HepG2 (cell line): ENCODE measurements at regions not wholly inside any gene's neighbourhood (a gene's known extent, or its start where the extent isn't known, plus 50 kb on each side); places are given as distances from the start of the nearest gene placed in this dataset.

Source experiments
- ATAC-seq: fragments of 200-7000 bp; cut with Tn5 transposase; 3 replicates; pipeline ENCODE4 v1.9.1; 2020; ENCODE audit warnings: mild to moderate bottlenecking, moderate library complexity
- BruUV-seq: library from RNA; stranded (reverse); fragments of 400-500 nt; replicated peaks from 2 replicates; lab custom pipeline; 2021; lab: Mats Ljungman, UMichigan
- CTCF ChIA-PET: fragments of 300-600 bp; formaldehyde crosslinking; extraction: SDS; loops from one replicate; lab custom pipeline; 2021; ENCODE audit warnings: low total read pairs, inconsistent platforms, low intra/inter-chr PET ratio; lab: Yijun Ruan, JAX
- POLR2A ChIA-PET: fragments of 350-600 bp; sonication (Branson Sonifier 250); formaldehyde crosslinking; loops from one replicate; lab custom pipeline; 2020; ENCODE audit warnings: antibody characterized with exemption, inconsistent platforms; lab: Yijun Ruan, JAX
- DNase-seq: peaks from one replicate; pipeline ENCODE4 v3.0.0-alpha.2; 2015; ENCODE audit warnings: low spot score
- FAIRE-seq: peaks from 3 replicates; lab custom pipeline; 2011; peaks lifted over from hg19 to GRCh38; lab: Jason Lieb, UNC
- H2AFZ ChIP-seq: one replicate; pipeline ENCODE4 v1.6.1; 2011; ENCODE audit warnings: low read length, inconsistent platforms
- H3K27ac ChIP-seq: fragments of 300-600 bp; 3 replicates; pipeline ENCODE4 v1.8.0; 2011; ENCODE audit warnings: mixed run types, mild to moderate bottlenecking, mixed read lengths, low read length, inconsistent platforms; ENCODE audit not compliant: insufficient read depth; ENCODE audit errors: extremely low read length
- H3K27me3 ChIP-seq, 2 experiments: fragments of 200-600 bp in 1 of 2; 2 replicates in 1 of 2; 3 replicates in 1 of 2; pipeline versions ENCODE4 v1.6.0 to v1.8.0; 2011; ENCODE audit warnings: low read length in 2 of 2, mild to moderate bottlenecking in 2 of 2, moderate library complexity in 2 of 2, inconsistent platforms in 1 of 2; ENCODE audit not compliant: insufficient read depth in 2 of 2, control insufficient read depth in 1 of 2
- H3K36me3 ChIP-seq, 2 experiments: fragments of 200-600 bp in 1 of 2; replicated peaks in 1 of 2; 2 replicates in 1 of 2; 3 replicates in 1 of 2; pipeline versions ENCODE4 v1.5.1 to v1.8.0; 2011; ENCODE audit warnings: low read length in 2 of 2, inconsistent platforms in 1 of 2; ENCODE audit not compliant: insufficient read depth in 2 of 2, control insufficient read depth in 1 of 2
- H3K4me1 ChIP-seq: 2 replicates; pipeline ENCODE4 v1.5.1; 2012; ENCODE audit warnings: low read length, inconsistent platforms; ENCODE audit not compliant: insufficient read depth
- H3K4me2 ChIP-seq: 2 replicates; pipeline ENCODE4 v1.6.0; 2011; ENCODE audit warnings: low read depth, low read length, inconsistent platforms
- H3K4me3 ChIP-seq, 3 experiments: fragments of 200-600 bp in 1 of 3; sonication (generic), shearing (Covaris generic) in 1 of 3; replicated peaks in 1 of 3; 2 replicates each; pipeline ENCODE4 v1.5.1; 2011 to 2016; ENCODE audit warnings: low read length in 3 of 3, inconsistent platforms in 2 of 3, low read depth in 2 of 3, mild to moderate bottlenecking in 2 of 3, control low read depth in 1 of 3, mixed read lengths in 1 of 3; ENCODE audit not compliant: insufficient read depth in 1 of 3
- H3K79me2 ChIP-seq: one replicate; pipeline ENCODE4 v1.6.1; 2011; ENCODE audit warnings: low read length, inconsistent platforms; ENCODE audit not compliant: insufficient read depth
- H3K9ac ChIP-seq: 2 replicates; pipeline ENCODE4 v1.6.0; 2011; ENCODE audit warnings: mild to moderate bottlenecking, low read depth, low read length, inconsistent platforms; ENCODE audit not compliant: insufficient read depth
- H3K9me3 ChIP-seq: 2 replicates; pipeline ENCODE4 v1.5.1; 2012; ENCODE audit warnings: mild to moderate bottlenecking, low read length
- H4K20me1 ChIP-seq: 2 replicates; pipeline ENCODE4 v1.6.0; 2011; ENCODE audit warnings: inconsistent platforms, mild to moderate bottlenecking, low read length, moderate library complexity; ENCODE audit not compliant: insufficient read depth
- NFYC ChIP-seq: IDR thresholded peaks from 2 replicates; pipeline ENCODE4 v1.6.1; 2016; ENCODE audit warnings: missing genetic modification reagents, missing compliant biosample characterization
- NR3C1 ChIP-seq: sonication (generic); formaldehyde crosslinking; IDR thresholded peaks from 2 replicates; pipeline ENCODE4 v1.4.0; 2020; ENCODE audit warnings: missing genetic modification reagents
- STAT5B ChIP-seq: sonication (generic); formaldehyde crosslinking; IDR thresholded peaks from 2 replicates; pipeline ENCODE4 v1.4.0; 2020; ENCODE audit warnings: missing genetic modification reagents
- ZNF205 ChIP-seq: IDR thresholded peaks from 2 replicates; pipeline ENCODE4 v1.6.1; 2018; ENCODE audit warnings: missing biosample characterization, missing genetic modification reagents
- ZNF382 ChIP-seq: sonication (generic); formaldehyde crosslinking; IDR thresholded peaks from 2 replicates; pipeline ENCODE4 v1.5.0; 2020; ENCODE audit warnings: missing genetic modification reagents, mild to moderate bottlenecking, borderline replicate concordance
- ZNF431 ChIP-seq: sonication (generic); formaldehyde crosslinking; IDR thresholded peaks from 2 replicates; pipeline ENCODE4 v1.9.0; 2022; ENCODE audit warnings: missing genetic modification reagents, low read depth, mild to moderate bottlenecking, borderline replicate concordance
- ZNF570 ChIP-seq: sonication (generic); formaldehyde crosslinking; IDR thresholded peaks from 2 replicates; pipeline ENCODE4 v1.4.0; 2020; ENCODE audit warnings: mild to moderate bottlenecking, missing genetic modification reagents, borderline replicate concordance
- ZNF713 ChIP-seq: sonication (generic); formaldehyde crosslinking; IDR thresholded peaks from 2 replicates; pipeline ENCODE4 v1.4.0; 2020; ENCODE audit warnings: mild to moderate bottlenecking, missing genetic modification reagents
- ZNF776 ChIP-seq: sonication (generic); formaldehyde crosslinking; IDR thresholded peaks from 2 replicates; pipeline ENCODE4 v1.4.0; 2020; ENCODE audit warnings: mild to moderate bottlenecking, missing genetic modification reagents
- ZNF816 ChIP-seq: sonication (generic); formaldehyde crosslinking; IDR thresholded peaks from 2 replicates; pipeline ENCODE4 v1.8.0; 2022; ENCODE audit warnings: missing genetic modification reagents, mild to moderate bottlenecking, borderline replicate concordance
- ZNF883 ChIP-seq: sonication (generic); formaldehyde crosslinking; IDR thresholded peaks from 2 replicates; pipeline ENCODE4 v1.5.1; 2020; ENCODE audit warnings: mild to moderate bottlenecking, missing genetic modification reagents; ENCODE audit errors: not compliant biosample characterization
- WGBS: methylation state at CpG from one replicate; pipeline ENCODE4 v1.1.6; 2017; ENCODE audit warnings: low lambda C conversion rate; 5-methylcytosine and 5-hydroxymethylcytosine counted together
- in situ Hi-C: cut with HindIII; loops from 2 replicates; pipeline ENCODE4 v1.10.0; 2017; ENCODE audit warnings: low pct_unique_long_range_greater_than_20kb; ENCODE audit not compliant: extremely low pct_ligation_motif_present
- intact Hi-C: fragments of 100-400 bp; cut with micrococcal nuclease; formaldehyde crosslinking; loops from one replicate; pipeline ENCODE4 v1.10.0; 2022; ENCODE audit not compliant: unreplicated experiment
- TF ChIP-seq, protein P1 (sequence below): fragments of 450-650 bp; IDR thresholded peaks from 2 replicates; pipeline ENCODE4 v1.6.1; 2016

DNA sequence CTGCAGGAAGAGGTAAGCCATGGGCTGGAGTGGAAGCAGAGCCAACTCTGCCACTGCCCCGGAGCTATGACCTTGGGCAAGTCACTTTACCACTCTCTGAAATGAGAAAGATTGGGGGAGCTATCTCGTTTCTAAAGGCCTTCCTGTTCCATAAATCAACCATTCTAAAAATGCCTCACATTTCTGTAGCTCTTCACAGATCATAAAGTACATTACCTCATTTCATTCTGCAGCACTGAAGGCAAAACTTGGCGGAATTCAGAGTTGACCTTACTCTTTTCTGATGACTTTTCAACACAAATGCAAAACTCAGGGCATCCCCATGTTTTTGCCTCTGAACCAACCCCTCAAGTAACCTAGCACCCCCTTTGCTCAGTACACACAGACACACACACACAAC is 404.0 kb upstream of the NFIA start:
- in situ Hi-C loops (no loop called here), intact Hi-C loops (no loop called here)
- no peaks in the 10 kb centered on the region for H3K4me1 ChIP-seq
- H3K36me3 ChIP-seq: no peaks in the 10 kb centered on the region
- POLR2A ChIA-PET: no interaction called here
- no peaks in the 10 kb centered on the region for H4K20me1 ChIP-seq
- BruUV-seq: no TSS peak
- TF ChIP-seq STAT5B (CRISPR knock-in tag) (no peak), ZNF570 (CRISPR knock-in tag) (no peak), ZNF431 (CRISPR knock-in tag) (no peak), ZNF713 (CRISPR knock-in tag) (no peak), ZNF883 (no peak), NFYC (CRISPR knock-in tag) (no peak), ZNF205 (no peak), ZNF382 (no peak), ZNF816 (CRISPR knock-in tag) (no peak)
- no peak overlapping the region for H3K27ac ChIP-seq
- no peaks in the 10 kb centered on the region for H3K79me2 ChIP-seq
- CTCF ChIA-PET: no interaction called here
- 4% methylated on average over 3 of the region's 3 CpGs for WGBS
- FAIRE-seq: no peak
- no peak overlapping the region for H3K4me2 ChIP-seq
- no peak overlapping the region for H3K4me3 ChIP-seq
- H2AFZ ChIP-seq: no peak overlapping the region
- no peak overlapping the region for H3K9ac ChIP-seq
- ATAC-seq: no peak
- no peaks in the 10 kb centered on the region; a peak in 1 of 5 replicates for H3K27me3 ChIP-seq
- DNase-seq: no peak
- H3K9me3 ChIP-seq: no peaks in the 10 kb centered on the region

DNA sequence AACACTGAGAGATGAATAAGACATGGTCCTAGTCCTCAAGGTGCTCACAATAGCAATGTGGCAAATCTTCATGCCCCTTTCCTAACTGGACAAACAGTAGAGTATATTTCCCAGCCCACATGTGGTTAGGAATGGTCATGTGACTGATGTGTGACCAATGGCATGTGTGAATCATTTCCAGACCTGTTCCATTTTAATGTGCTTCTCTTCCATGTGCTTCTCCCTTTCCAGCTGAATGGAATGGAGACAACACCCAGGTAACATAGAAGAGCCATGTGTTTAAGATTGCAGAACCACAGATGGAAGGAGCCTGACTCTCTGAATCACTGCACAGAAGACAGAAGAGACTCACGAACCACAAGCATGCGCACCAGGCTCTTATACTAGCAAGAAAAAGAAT is 409.9 kb upstream of the NFIA start:
- no peak overlapping the region for H2AFZ ChIP-seq
- in situ Hi-C loops: no loop called here
- H3K36me3 ChIP-seq: no peaks in the 10 kb centered on the region
- POLR2A ChIA-PET: no interaction called here
- H3K4me1 ChIP-seq: no peaks in the 10 kb centered on the region
- BruUV-seq: no TSS peak
- no peaks in the 10 kb centered on the region for H3K79me2 ChIP-seq
- H3K4me3 ChIP-seq: no peak overlapping the region
- no peaks in the 10 kb centered on the region for H3K9me3 ChIP-seq
- peaks cover 0 to 1% of the 10 kb centered on the region in 2 experiments; a peak in 1 of 5 replicates for H3K27me3 ChIP-seq
- 58% methylated on average over 2 of the region's 2 CpGs for WGBS
- CTCF ChIA-PET: no interaction called here
- intact Hi-C loops: no loop called here
- no peak overlapping the region for H3K27ac ChIP-seq
- no peak overlapping the region for H3K9ac ChIP-seq
- ATAC-seq (no peak), DNase-seq (no peak), FAIRE-seq (no peak)
- TF ChIP-seq NR3C1 (CRISPR knock-in tag): no peak
- TF ChIP-seq ZNF776 (CRISPR knock-in tag): no peak
- TF ChIP-seq, protein P1, sequence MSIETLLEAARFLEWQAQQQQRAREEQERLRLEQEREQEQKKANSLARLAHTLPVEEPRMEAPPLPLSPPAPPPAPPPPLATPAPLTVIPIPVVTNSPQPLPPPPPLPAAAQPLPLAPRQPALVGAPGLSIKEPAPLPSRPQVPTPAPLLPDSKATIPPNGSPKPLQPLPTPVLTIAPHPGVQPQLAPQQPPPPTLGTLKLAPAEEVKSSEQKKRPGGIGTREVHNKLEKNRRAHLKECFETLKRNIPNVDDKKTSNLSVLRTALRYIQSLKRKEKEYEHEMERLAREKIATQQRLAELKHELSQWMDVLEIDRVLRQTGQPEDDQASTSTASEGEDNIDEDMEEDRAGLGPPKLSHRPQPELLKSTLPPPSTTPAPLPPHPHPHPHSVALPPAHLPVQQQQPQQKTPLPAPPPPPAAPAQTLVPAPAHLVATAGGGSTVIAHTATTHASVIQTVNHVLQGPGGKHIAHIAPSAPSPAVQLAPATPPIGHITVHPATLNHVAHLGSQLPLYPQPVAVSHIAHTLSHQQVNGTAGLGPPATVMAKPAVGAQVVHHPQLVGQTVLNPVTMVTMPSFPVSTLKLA: peak; percentile 83
- no peak overlapping the region for H3K4me2 ChIP-seq
- no peaks in the 10 kb centered on the region for H4K20me1 ChIP-seq
